H9 (cell line): ENCODE measurements at regions not wholly inside any gene's neighbourhood (a gene's known extent, or its start where the extent isn't known, plus 50 kb on each side); places are given as distances from the start of the nearest gene placed in this dataset.

Experiments
- DNase-seq: peaks from one replicate; pipeline ENCODE4 v3.0.0-alpha.2; 2017
- H2AFZ ChIP-seq: one replicate; pipeline ENCODE4 v1.6.1; 2013; ENCODE audit warnings: mild to moderate bottlenecking, low read length, control low read depth, moderate library complexity
- H2AK5ac ChIP-seq: 2 replicates; pipeline ENCODE4 v1.6.1; 2013; ENCODE audit warnings: low read length, control low read depth, mixed read lengths; ENCODE audit not compliant: insufficient read length
- H2BK120ac ChIP-seq: one replicate; pipeline ENCODE4 v1.6.1; 2013; ENCODE audit warnings: low read depth, mild to moderate bottlenecking, low read length, control low read depth, inconsistent platforms; ENCODE audit not compliant: poor library complexity, severe bottlenecking
- H2BK12ac ChIP-seq: 2 replicates; pipeline ENCODE4 v1.6.1; 2013; ENCODE audit warnings: low read length, control low read depth, mixed read lengths, low read depth; ENCODE audit not compliant: insufficient read length
- H2BK15ac ChIP-seq: 2 replicates; pipeline ENCODE4 v1.6.1; 2013; ENCODE audit warnings: low read depth, low read length, control low read depth
- H2BK20ac ChIP-seq: one replicate; pipeline ENCODE4 v1.6.1; 2013; ENCODE audit warnings: low read depth, mild to moderate bottlenecking, low read length, control low read depth, inconsistent platforms; ENCODE audit not compliant: poor library complexity, severe bottlenecking
- H2BK5ac ChIP-seq: 2 replicates; pipeline ENCODE4 v1.6.1; 2013; ENCODE audit warnings: low read length, control low read depth, mixed read lengths; ENCODE audit not compliant: insufficient read length
- H3K14ac ChIP-seq: 2 replicates; pipeline ENCODE4 v1.6.1; 2013; ENCODE audit warnings: low read length, control low read depth; ENCODE audit not compliant: insufficient read depth
- H3K18ac ChIP-seq: 2 replicates; pipeline ENCODE4 v1.6.1; 2013; ENCODE audit warnings: low read depth, mild to moderate bottlenecking, mixed read lengths, low read length, control low read depth; ENCODE audit not compliant: insufficient read length
- H3K23ac ChIP-seq: 2 replicates; pipeline ENCODE4 v1.6.1; 2013; ENCODE audit warnings: low read length, control low read depth, mixed read lengths, low read depth; ENCODE audit not compliant: insufficient read length
- H3K23me2 ChIP-seq: 2 replicates; pipeline ENCODE4 v1.6.1; 2013; ENCODE audit warnings: low read depth, mild to moderate bottlenecking, mixed read lengths, low read length, control low read depth; ENCODE audit not compliant: insufficient read length, poor library complexity, severe bottlenecking
- H3K27ac ChIP-seq: 2 replicates; pipeline ENCODE4 v1.5.1; 2013; ENCODE audit warnings: low read length, control low read depth, mixed read lengths, low read depth; ENCODE audit not compliant: insufficient read length
- H3K27me3 ChIP-seq: 2 replicates; pipeline ENCODE4 v1.6.1; 2013; ENCODE audit warnings: low read length, control low read depth, inconsistent platforms; ENCODE audit not compliant: insufficient read depth
- H3K4ac ChIP-seq: 2 replicates; pipeline ENCODE4 v1.6.1; 2013; ENCODE audit warnings: low read depth, mild to moderate bottlenecking, control low read depth, inconsistent platforms, low read length, moderate library complexity
- H3K4me1 ChIP-seq: 2 replicates; pipeline ENCODE4 v1.6.1; 2013; ENCODE audit warnings: low read length, control low read depth, inconsistent platforms; ENCODE audit not compliant: insufficient read depth
- H3K4me2 ChIP-seq: 2 replicates; pipeline ENCODE4 v1.6.1; 2013; ENCODE audit warnings: low read length, control low read depth, mixed read lengths; ENCODE audit not compliant: insufficient read length, insufficient read depth
- H3K56ac ChIP-seq: 2 replicates; pipeline ENCODE4 v1.6.1; 2013; ENCODE audit warnings: low read depth, mild to moderate bottlenecking, mixed read lengths, low read length, control low read depth; ENCODE audit not compliant: insufficient read length
- H3K79me1 ChIP-seq: 2 replicates; pipeline ENCODE4 v1.6.1; 2013; ENCODE audit warnings: low read depth, mild to moderate bottlenecking, moderate library complexity, low read length, control low read depth, inconsistent platforms; ENCODE audit not compliant: insufficient read depth, poor library complexity, severe bottlenecking
- H3K79me2 ChIP-seq: 2 replicates; pipeline ENCODE4 v1.6.1; 2013; ENCODE audit warnings: low read length, control low read depth, inconsistent platforms; ENCODE audit not compliant: insufficient read depth
- H3K9ac ChIP-seq: 2 replicates; pipeline ENCODE4 v1.6.1; 2013; ENCODE audit warnings: low read length, control low read depth, mixed read lengths; ENCODE audit not compliant: insufficient read length; ENCODE audit errors: extremely low read depth
- H3K9me3 ChIP-seq: one replicate; pipeline ENCODE4 v1.6.1; 2013; ENCODE audit warnings: low read depth, low read length, inconsistent platforms; ENCODE audit not compliant: control insufficient read depth
- H3T11ph ChIP-seq: one replicate; pipeline ENCODE4 v1.6.1; 2013; ENCODE audit warnings: mild to moderate bottlenecking, low read length, control low read depth, inconsistent platforms
- H4K20me1 ChIP-seq: one replicate; pipeline ENCODE4 v1.6.1; 2013; ENCODE audit not compliant: control insufficient read depth, insufficient read length, insufficient read depth
- H4K5ac ChIP-seq: 2 replicates; pipeline ENCODE4 v1.6.1; 2013; ENCODE audit warnings: low read depth, mild to moderate bottlenecking, mixed read lengths, low read length, control low read depth; ENCODE audit not compliant: insufficient read length
- H4K8ac ChIP-seq: replicated peaks from 2 replicates; pipeline ENCODE4 v1.6.1; 2013; ENCODE audit warnings: low read length, control low read depth, mixed read lengths, low read depth; ENCODE audit not compliant: insufficient read length
- H4K91ac ChIP-seq: 2 replicates; pipeline ENCODE4 v1.6.1; 2013; ENCODE audit warnings: low read depth, mild to moderate bottlenecking, moderate library complexity, mixed read lengths, low read length, control low read depth; ENCODE audit not compliant: insufficient read length
- H3K27ac Mint-ChIP-seq, 3 experiments: 2 replicates in 2 of 3; 3 replicates in 1 of 3; pipeline ENCODE4 v1.8.0; 2020 to 2021; ENCODE audit warnings: mixed read lengths in 3 of 3, mild to moderate bottlenecking in 1 of 3, moderate library complexity in 1 of 3
- H3K27me3 Mint-ChIP-seq: 2 replicates; pipeline ENCODE4 v1.8.0; 2021; ENCODE audit warnings: low read depth, mild to moderate bottlenecking, moderate library complexity, mixed read lengths
- H3K36me3 Mint-ChIP-seq, 3 experiments: 2 replicates in 2 of 3; 3 replicates in 1 of 3; pipeline ENCODE4 v1.8.0; 2020 to 2021; ENCODE audit warnings: low read depth in 3 of 3, mixed read lengths in 3 of 3; ENCODE audit not compliant: insufficient read depth in 1 of 3
- H3K4me1 Mint-ChIP-seq, 2 experiments: 2 replicates each; pipeline ENCODE4 v1.8.0; 2020; ENCODE audit warnings: mixed read lengths in 2 of 2
- H3K4me3 Mint-ChIP-seq, 2 experiments: 2 replicates in 1 of 2; 3 replicates in 1 of 2; pipeline ENCODE4 v1.8.0; 2020 to 2021; ENCODE audit warnings: mild to moderate bottlenecking in 2 of 2, mixed read lengths in 2 of 2, moderate library complexity in 1 of 2
- H3K9me3 Mint-ChIP-seq, 2 experiments: 2 replicates in 1 of 2; 3 replicates in 1 of 2; pipeline ENCODE4 v1.8.0; 2020; ENCODE audit warnings: mild to moderate bottlenecking in 2 of 2, mixed read lengths in 2 of 2, moderate library complexity in 1 of 2
- CTCF ChIP-seq: fragments of 200-600 bp; sonication (generic); conservative IDR thresholded peaks from 3 replicates; pipeline ENCODE4 v1.8.0; 2021; ENCODE audit warnings: antibody characterized with exemption, mild to moderate bottlenecking
- WGBS: extraction: QIAGEN DNeasy Blood & Tissue Kit; methylation state at CpG from one replicate; pipeline ENCODE4 v1.1.7; 2013; ENCODE audit warnings: missing lambda C conversion rate, low lambda C conversion rate, mixed read lengths; ENCODE audit not compliant: insufficient read length; ENCODE audit errors: extremely low coverage; 5-methylcytosine and 5-hydroxymethylcytosine counted together

GRCh38 chr2:72057308-72057707 lies 90.4 kb downstream of the CYP26B1 start:
- H3K56ac ChIP-seq, result no peak overlapping the region

More at GRCh38 chr2:72057308-72057707, 90.4 kb downstream of the CYP26B1 start:
- no peak overlapping the region for H2BK12ac ChIP-seq
- no peaks in the 10 kb centered on the region for H3K4me1 Mint-ChIP-seq
- H3K27me3 ChIP-seq, result no peaks in the 10 kb centered on the region
- no CpG with 5 or more reads among the region's 1 CpG for WGBS
- H3K4me1 ChIP-seq, result no peaks in the 10 kb centered on the region
- H3K27ac ChIP-seq, result no peak overlapping the region
- no peaks in the 10 kb centered on the region for H3K79me2 ChIP-seq
- no peak overlapping the region for H2AFZ ChIP-seq
- H2BK15ac ChIP-seq, result no peak overlapping the region
- no peak overlapping the region for H3K9ac ChIP-seq
- no peak overlapping the region for H2BK120ac ChIP-seq
- H3K9me3 ChIP-seq, result no peaks in the 10 kb centered on the region
- H2BK20ac ChIP-seq, result no peak overlapping the region
- no peaks in the 10 kb centered on the region for H3K79me1 ChIP-seq
- no peak overlapping the region for H4K5ac ChIP-seq
- H4K91ac ChIP-seq, result no peak overlapping the region
- H3K23me2 ChIP-seq, result no peaks in the 10 kb centered on the region
- no peak overlapping the region for H3K23ac ChIP-seq
- H3K27ac Mint-ChIP-seq, result no peak overlapping the region
- H3K4me3 Mint-ChIP-seq, result no peak overlapping the region
- H4K20me1 ChIP-seq, result no peaks in the 10 kb centered on the region
- no peak overlapping the region for H4K8ac ChIP-seq
- H3T11ph ChIP-seq, result no peak overlapping the region
- no peak overlapping the region for H3K14ac ChIP-seq
- no peak overlapping the region for H2AK5ac ChIP-seq
- H3K9me3 Mint-ChIP-seq, result peaks cover 25 to 26% of the 10 kb centered on the region in 2 experiments
- DNase-seq, result no peak
- TF ChIP-seq CTCF, result no peak
- H3K36me3 Mint-ChIP-seq, result peaks cover 0 to 1% (median 0%) of the 10 kb centered on the region in 3 experiments; a peak in 3 of 7 replicates
- no peak overlapping the region for H3K18ac ChIP-seq
- no peak overlapping the region for H3K4ac ChIP-seq
- H3K27me3 Mint-ChIP-seq, result no peaks in the 10 kb centered on the region
- no peak overlapping the region for H3K4me2 ChIP-seq
- no peak overlapping the region for H2BK5ac ChIP-seq
